ENCODE measurements at regions not wholly inside any gene's neighbourhood (a gene's known extent, or its start where the extent isn't known, plus 50 kb on each side); places are given as distances from the start of the nearest gene placed in this dataset.

- no peak overlapping the region for H2AK5ac ChIP-seq (ENCODE audit: low read depth, low read length)
- H2BK12ac ChIP-seq (ENCODE audit: low read depth, low read length), result peak overlapping the region; percentile 87
- TF ChIP-seq TCF12 (IDR thresholded peaks at IDR 0.05; ENCODE audit: low read depth, low read length), result no peak
- TF ChIP-seq SP4 (IDR thresholded peaks at IDR 0.05; ENCODE audit: low read length), result 0 out of 2 replicates have a peak, but pooled peaks have one; percentile 47
- TF ChIP-seq HDAC2 (IDR thresholded peaks at IDR 0.05; ENCODE audit: borderline replicate concordance in 1 of 2, low read depth in 2 of 2, low read length in 2 of 2), result 0 out of 4 replicates have a peak, but pooled peaks of 1 of the 2 experiments have one; percentile 38
- TF ChIP-seq EGR1 (IDR thresholded peaks at IDR 0.05; ENCODE audit: borderline replicate concordance, low read depth, low read length), result no peak
- no peak for TF ChIP-seq POLR2A (IDR thresholded peaks at IDR 0.05; ENCODE audit: control extremely low read depth in 1 of 2, low read depth in 2 of 2, low read length in 2 of 2)
- TF ChIP-seq MAX (IDR thresholded peaks at IDR 0.05), result peak; percentile 32; the same call in 1 of the 2 replicates
- H3K9ac ChIP-seq (replicated peaks in 1 of 4; ENCODE audit: extremely low read depth in 1 of 4, low read depth in 3 of 4, low read length in 3 of 4), result peak overlapping the region in 2 of 4 experiments; percentile 32 to 38; a peak in 2 of 7 replicates
- H3K23ac ChIP-seq (ENCODE audit: insufficient read length), result no peak overlapping the region
- H3K4me1 ChIP-seq (replicated peaks in 1 of 4; ENCODE audit: control insufficient read depth in 3 of 4, insufficient read depth in 4 of 4, low read length in 3 of 4), result peaks cover 3 to 14% (median 9%) of the 10 kb centered on the region in 4 experiments
- no peaks in the 10 kb centered on the region for H3K23me2 ChIP-seq (ENCODE audit: low read depth, low read length)
- peak overlapping the region; percentile 7 to 25; a peak in 1 of 4 replicates for H3K4me2 ChIP-seq (ENCODE audit: insufficient read depth in 1 of 2, low read depth in 2 of 2, low read length in 2 of 2)
- H3K56ac ChIP-seq (replicated peaks; ENCODE audit: insufficient read length, low read depth, low read length), result no peak overlapping the region
- H2BK120ac ChIP-seq (replicated peaks; ENCODE audit: low read depth, low read length), result no peak overlapping the region
- FAIRE-seq (no peak), DNase-seq (ENCODE audit: low read depth in 1 of 2, low spot score in 2 of 2) (no peak)
- no peak overlapping the region for H4K5ac ChIP-seq (ENCODE audit: insufficient read length, low read depth, low read length)
- peak overlapping the region; percentile 81 for H2AFZ ChIP-seq (ENCODE audit: low read length)
- CTCF ChIA-PET (ENCODE audit: partially characterized antibody), result no interaction called here
- H3K4me3 ChIP-seq (ENCODE audit: extremely low read depth in 1 of 4, insufficient read depth in 2 of 4, low read depth in 3 of 4, low read length in 4 of 4), result peak overlapping the region in 2 of 4 experiments; percentile 0 to 23; a peak in 2 of 8 replicates
- WGBS, 2 experiments (ENCODE audit: extremely low coverage in 1 of 2, insufficient coverage in 1 of 2, insufficient read length in 1 of 2, insufficient replicate concordance in 2 of 2, low coverage in 1 of 2, low lambda C conversion rate in 2 of 2, missing lambda C conversion rate in 1 of 2), result 50% methylated on average over 16 of the region's 16 CpGs; no CpG with 5 or more reads in 1 of the 2 experiments
- H2BK5ac ChIP-seq (ENCODE audit: low read depth, low read length), result peak overlapping the region; percentile 35; the same call in 1 of the 2 replicates
- H3K9me3 ChIP-seq (ENCODE audit: insufficient read depth in 2 of 2, low read depth in 1 of 2, low read length in 1 of 2), result no peaks in the 10 kb centered on the region
- H3K27ac ChIP-seq (ENCODE audit: low read depth, low read length), result no peak overlapping the region
- H3K4ac ChIP-seq (replicated peaks; ENCODE audit: insufficient read length, low read depth, low read length), result no peak overlapping the region
- no peaks in the 10 kb centered on the region; a peak in 2 of 7 replicates for H3K27me3 ChIP-seq (replicated peaks in 1 of 4; ENCODE audit: control insufficient read depth in 3 of 4, extremely low read depth in 1 of 4, insufficient read depth in 3 of 4, low read length in 3 of 4)
- H4K8ac ChIP-seq (ENCODE audit: extremely low read depth, insufficient read depth, low read length), result peak overlapping the region; percentile 90; the same call in 1 of the 2 replicates
- H3K18ac ChIP-seq (ENCODE audit: extremely low read depth, low read length), result peak overlapping the region; percentile 17; the same call in 1 of the 2 replicates
- peak overlapping the region; percentile 94 for H4K91ac ChIP-seq (replicated peaks; ENCODE audit: insufficient read length, low read length)
- no peaks in the 10 kb centered on the region for H3K36me3 ChIP-seq (ENCODE audit: control insufficient read depth in 2 of 4, insufficient read depth in 4 of 4, low read length in 3 of 4)
- H3K14ac ChIP-seq (ENCODE audit: insufficient read length), result no peak overlapping the region
- H2BK15ac ChIP-seq (ENCODE audit: low read length), result peak overlapping the region; percentile 98
- POLR2A ChIA-PET (ENCODE audit: partially characterized antibody), result interaction anchor here (0.6 to 1.7 kb wide), 2 partner anchors 122 to 134 kb away, joined by 3 to 9 read pairs; no protein-coding TSS in a partner anchor
- peak overlapping the region; percentile 61; the same call in 1 of the 2 replicates for H2BK20ac ChIP-seq (ENCODE audit: low read length)
- no peaks in the 10 kb centered on the region for H3K79me1 ChIP-seq (ENCODE audit: low read depth, low read length)
- H3K79me2 ChIP-seq (ENCODE audit: control insufficient read depth in 1 of 2, insufficient read depth in 2 of 2, low read length in 2 of 2), result no peaks in the 10 kb centered on the region
- no peaks in the 10 kb centered on the region for H4K20me1 ChIP-seq (replicated peaks in 1 of 2; ENCODE audit: control insufficient read depth in 1 of 2, insufficient read depth in 2 of 2, low read length in 2 of 2)
Measured at GRCh38 chr18:9016633-9017166, 85.8 kb upstream of the NDUFV2 start.

All from H1 (cell line).